Activated T-cell treated with anti-CD3 and anti-CD28 coated beads, Interleukin-2, amount 50 U/mL, for 48 hours (primary cell): ENCODE measurements at regions not wholly inside any gene's neighbourhood (a gene's known extent, or its start where the extent isn't known, plus 50 kb on each side); places are given as distances from the start of the nearest gene placed in this dataset.
"Not testable (repeated sequence)": the region's sequence is repeated elsewhere in the genome, so short reads cannot be mapped to it uniquely, and the experiment has no call there.

Experiments
- DNase-seq, 2 experiments: peaks; one replicate each; pipeline ENCODE4 v3.0.0-alpha.2; 2020

DNA sequence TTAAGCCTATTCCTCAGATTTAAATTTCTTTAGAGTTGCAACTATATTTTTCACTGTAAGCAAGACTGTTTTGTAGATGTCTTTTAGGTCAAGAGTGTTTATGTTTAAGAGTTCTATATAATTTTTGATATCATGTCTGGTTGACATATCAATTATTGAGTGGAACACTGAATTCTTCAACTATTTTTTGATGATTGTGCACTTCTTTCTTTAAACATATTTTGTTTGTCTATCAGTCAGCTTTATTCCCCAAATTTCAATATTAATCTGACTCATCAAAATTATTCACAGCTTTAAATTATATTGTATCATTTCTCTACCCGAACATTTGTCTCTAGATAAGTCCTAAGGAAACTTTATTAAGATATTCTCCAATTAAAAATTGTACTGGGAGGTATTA is 933.6 kb upstream of the ROBO1 start:
- DNase-seq, result no peak

DNA sequence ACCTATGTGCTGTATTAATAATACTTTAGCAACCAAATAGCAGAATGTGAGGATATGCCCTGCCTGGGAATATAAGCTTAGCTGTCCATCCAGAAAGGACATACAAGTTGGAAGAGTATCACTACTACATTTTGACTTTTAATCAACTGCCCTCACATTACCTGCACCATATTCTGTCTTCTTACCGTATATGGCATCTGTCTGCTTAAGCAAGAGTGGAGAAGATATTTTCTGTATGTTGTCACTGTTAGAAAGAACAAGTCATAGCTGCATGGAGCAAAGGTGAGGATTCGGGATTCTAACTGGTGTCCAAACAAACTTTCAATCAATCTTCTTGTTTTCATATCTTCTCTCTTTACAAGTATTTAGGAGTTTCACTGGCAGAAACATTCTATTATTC is 929.5 kb upstream of the ROBO1 start:
- DNase-seq, result no peak

DNA sequence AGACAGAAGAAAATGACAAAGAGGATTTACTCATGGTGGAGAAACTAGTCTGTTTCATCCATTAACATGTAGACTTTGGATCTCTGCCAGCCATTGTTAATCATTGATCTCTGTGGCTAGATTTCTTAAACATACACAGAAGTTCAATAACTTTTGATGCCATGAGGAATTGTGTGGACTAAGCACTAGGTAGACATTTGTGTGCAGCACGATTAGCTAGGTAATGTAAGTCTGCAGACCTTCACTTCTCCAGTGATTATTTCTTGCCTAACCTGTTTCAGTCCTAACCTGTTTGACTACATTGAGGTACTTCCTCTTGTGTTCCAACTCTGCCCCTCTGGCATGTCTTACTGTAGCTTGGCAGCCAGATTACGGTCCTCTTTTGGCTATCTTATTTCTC is 928.5 kb upstream of the ROBO1 start:
- DNase-seq, result no peak

DNA sequence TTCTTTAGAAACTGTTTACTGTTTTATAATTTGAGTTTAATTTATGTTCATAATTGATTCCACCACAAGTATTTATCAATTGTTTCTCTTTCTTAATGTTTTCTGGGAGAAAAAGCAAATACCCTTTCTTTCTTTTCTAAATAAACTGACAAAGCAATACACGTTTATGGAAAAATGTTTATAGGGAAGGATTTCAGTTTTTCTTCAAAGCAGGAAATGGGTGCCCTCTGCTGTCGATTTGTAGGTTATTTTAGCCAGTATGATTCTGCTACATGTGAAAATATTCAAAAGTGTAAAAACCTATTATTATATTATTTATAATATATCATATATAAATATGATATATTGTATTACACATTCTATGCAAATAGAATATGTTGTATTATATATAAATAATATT is 921.0 kb upstream of the ROBO1 start:
- DNase-seq, result no peak

DNA sequence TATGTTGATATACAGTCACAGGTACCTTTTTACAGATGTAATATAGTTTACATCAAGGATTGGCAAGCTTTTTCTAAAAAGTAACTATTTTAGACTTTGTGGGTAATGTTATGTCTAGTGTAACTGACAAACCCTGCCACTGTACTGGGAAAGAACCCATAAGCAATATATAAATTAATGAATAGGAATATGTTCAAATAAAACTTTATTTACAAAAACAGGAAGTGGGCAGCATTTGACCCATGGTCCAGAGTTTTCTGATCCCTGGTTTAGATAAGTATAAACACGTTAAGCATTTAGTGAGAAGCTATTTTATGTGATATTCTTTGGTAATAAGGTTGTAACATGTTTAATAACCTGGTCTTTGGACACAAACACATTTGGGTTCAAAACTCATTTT is 915.2 kb upstream of the ROBO1 start:
- DNase-seq, result no peak

DNA sequence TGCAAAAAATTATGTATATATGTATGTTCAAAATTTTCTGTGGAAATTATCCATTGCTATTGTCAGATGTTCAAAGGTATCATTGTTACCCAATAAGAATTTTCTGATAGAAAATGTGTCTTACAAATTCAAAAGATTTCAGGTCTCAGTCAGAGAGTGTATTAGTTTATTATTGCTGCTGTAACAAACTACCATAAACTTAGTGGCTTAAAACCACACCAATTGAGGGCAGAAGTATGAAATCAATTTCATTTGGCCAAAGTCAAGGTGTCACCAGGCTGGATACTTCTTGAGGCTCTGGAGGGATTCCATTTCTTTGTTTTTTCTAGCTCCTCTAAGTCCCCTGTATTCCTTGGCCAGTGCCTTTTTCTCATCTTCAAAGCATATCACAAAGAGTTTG is 914.4 kb upstream of the ROBO1 start:
- no peak for DNase-seq

DNA sequence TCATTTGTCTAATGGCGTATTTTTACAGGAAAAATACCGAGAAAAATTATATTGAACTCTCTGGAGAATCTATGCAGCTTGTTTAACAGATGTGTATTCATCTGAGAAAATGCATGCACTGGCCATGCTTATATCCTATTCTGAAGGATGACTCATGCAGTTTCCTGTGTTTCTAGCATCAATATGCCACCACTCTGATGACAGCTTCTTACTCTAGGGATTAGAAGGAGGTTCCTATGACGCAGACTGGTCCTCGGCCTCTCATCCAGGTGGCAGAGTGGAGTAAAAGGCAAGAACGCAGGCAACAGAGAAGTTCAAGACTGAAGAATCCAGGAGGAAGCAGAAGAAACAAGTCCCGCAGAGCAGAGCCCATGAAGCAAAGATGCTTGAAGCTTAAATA is 910.0 kb upstream of the ROBO1 start:
- DNase-seq, result no peak

DNA sequence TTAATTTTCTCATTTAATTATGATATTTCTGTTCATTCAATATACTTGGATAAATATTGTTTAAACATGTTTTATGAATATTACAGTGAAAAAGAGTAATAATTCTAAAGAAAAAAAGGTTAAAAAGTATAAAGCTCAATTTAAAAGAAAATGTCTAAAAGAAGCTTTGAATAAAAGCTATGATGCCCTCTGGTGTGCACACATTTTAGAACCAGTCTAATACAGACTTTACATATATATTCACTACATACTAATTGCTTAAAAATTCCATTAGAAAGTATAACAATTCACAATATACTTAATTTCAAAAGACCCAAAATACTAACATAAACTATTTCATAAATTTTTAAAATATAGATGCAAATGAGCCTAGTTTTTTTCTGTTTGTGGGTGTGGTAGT is 909.1 kb upstream of the ROBO1 start:
- DNase-seq, result no peak

DNA sequence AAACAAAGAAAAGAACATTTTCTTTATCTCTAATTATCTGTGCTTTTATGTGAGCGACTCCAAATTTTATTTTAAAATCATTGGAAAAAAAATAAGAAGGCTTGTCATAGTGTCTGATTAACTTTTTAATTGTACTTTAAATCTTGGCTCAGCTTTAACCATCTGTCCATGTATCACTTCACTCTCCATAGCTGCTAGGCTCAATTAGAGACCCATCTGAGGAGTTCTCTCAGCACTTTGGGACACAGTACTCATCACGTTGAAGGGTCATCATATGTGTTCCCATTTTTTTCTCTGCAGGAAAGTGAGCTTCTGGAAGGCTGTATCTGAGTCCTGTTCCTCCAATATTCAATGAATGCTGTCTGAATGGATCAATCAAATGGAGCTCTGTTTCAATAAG is 908.5 kb upstream of the ROBO1 start:
- DNase-seq, result no peak

DNA sequence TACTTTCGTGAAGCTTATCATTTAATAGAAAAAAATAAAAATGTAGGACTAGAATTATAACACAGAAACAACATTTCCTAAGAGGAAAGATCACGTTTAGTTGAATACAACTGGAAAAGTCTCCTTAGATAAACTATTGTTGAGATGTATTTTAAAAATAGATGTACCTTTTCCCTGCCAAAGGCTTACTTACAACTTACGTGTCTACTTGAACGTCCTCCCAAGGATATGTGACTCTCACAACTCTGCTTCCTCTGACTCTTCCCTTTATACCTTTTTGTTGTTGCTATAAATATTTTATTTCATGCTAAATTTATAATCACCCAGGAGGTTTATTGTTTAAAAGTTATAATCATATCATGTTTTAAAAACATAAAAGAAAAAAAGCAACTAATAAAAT is 908.0 kb upstream of the ROBO1 start:
- no peak for DNase-seq

DNA sequence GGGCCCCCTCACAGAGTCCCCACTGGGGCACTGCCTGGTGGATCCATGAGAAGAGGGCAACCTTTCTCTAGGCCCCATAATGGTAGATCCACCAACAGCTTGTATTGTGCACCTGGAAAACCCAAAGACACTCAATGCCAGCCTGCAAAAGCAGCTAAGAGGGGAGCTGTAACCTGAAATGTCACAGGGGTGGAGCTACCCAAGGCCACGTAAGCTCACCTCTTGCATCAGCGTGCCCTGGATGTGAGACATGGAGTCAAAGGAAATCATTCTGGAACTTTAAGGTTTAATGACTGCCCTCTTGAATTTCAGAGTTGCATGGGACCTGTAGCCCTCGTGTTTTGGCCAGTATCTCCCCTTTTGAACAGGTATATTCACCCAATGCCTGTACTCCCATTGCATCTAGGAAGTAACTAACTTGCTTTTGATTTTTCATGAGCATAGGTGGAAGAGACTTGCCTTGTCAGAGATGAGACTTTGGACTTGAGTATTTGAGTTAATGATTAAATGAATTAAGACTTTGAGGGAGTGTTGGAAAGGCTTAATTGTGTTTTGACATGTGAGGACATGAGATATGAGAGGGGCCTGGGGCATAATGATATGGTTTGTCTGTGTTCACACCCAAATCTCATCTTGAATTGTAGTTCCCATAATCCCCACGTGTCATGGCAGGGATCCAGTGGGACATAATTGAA is 900.9 kb upstream of the ROBO1 start:
- no peak for DNase-seq

DNA sequence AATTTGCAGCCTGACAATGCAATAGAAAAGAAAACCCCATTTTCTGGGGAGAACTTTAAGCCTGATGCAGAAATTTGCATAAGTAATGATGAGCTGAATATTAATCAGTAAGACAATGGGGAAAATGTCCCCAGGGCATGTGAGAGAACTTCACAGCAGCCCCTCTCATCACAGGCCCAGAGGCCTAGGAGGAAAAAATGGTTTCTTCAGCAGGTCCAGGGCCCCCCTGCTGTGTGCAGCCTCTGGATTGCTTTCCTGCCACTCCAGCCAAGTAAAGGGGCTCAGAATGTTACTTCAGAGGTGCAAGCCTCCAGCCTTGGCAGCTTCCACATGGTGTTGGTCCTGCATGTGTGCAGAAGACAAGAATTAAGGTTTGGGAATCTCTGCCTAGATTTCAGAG is 900.3 kb upstream of the ROBO1 start:
- DNase-seq, result no peak

DNA sequence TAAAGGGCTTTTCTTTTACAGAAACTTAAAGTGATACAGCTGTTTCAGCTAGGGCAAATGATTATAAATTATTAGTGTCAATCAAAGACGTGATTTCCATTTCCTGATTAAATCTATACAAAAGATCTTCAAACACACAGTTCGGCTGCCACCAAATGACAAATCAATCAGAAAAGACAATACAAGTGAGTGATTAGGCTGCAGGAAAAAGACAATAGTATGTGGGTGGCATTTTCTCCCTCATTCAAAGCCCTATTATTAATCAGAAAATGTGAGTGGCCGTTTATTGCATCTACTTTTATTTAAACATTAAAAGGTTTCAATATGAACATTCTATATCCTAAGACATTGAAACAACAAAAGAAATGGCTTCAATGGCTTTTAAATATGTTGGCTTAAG is 895.6 kb upstream of the ROBO1 start:
- no peak for DNase-seq

DNA sequence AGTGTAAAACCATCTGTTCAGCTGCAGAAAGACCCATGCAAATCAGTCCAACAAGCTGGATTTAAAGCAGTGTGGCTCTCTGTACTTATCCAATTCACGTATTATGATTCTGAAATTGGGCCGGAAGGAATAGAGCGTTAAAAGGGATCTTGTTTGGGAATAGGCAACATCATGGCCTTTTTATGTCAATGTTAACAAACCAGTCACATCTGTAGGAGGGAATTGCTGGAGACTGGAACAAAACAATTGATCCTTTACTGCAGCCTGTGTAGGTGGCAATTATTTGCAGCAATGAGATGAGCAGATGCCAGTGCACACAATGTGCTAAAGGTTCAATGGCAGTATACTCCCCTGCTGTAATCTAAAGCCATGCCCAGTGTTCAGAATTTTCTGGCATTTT is 887.4 kb upstream of the ROBO1 start:
- DNase-seq, result no peak

DNA sequence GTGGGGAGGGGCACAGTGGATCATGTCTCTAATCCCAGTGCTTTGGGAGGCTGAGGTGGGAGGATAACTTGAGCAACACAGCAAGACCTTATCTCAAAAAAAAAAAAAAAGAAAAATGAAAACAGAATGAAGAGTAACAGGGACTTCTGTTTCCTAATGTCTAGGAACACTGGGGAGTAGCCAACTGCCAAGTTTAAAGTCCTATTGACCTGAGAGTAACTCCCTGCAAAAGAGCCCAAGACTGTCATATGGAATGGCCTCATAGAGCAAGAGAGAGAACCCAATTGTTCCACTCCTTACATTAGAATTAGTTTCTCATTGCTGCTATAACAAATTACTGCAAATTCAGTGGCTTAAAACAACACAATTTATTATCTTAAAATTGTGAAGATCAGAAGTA is 881.4 kb upstream of the ROBO1 start:
- no peak for DNase-seq

DNA sequence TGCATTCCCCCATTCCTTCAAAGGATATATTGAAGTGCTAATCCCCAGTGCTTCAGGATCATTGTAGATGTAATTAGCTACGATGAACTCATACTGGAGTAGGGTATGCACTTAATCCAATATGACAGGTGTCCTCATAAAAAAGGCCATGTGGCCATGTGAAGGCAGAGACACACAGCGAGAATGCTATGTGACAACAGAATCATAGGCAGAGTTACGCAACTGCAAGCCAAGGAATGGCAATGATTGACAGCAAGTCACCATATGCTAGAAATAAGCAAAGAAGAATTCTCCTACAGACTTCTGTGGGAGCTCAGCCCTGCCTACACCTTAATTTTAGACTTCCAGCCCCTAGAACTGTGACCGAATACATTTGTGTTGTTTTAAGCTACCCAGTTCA is 875.6 kb upstream of the ROBO1 start:
- DNase-seq, result no peak

DNA sequence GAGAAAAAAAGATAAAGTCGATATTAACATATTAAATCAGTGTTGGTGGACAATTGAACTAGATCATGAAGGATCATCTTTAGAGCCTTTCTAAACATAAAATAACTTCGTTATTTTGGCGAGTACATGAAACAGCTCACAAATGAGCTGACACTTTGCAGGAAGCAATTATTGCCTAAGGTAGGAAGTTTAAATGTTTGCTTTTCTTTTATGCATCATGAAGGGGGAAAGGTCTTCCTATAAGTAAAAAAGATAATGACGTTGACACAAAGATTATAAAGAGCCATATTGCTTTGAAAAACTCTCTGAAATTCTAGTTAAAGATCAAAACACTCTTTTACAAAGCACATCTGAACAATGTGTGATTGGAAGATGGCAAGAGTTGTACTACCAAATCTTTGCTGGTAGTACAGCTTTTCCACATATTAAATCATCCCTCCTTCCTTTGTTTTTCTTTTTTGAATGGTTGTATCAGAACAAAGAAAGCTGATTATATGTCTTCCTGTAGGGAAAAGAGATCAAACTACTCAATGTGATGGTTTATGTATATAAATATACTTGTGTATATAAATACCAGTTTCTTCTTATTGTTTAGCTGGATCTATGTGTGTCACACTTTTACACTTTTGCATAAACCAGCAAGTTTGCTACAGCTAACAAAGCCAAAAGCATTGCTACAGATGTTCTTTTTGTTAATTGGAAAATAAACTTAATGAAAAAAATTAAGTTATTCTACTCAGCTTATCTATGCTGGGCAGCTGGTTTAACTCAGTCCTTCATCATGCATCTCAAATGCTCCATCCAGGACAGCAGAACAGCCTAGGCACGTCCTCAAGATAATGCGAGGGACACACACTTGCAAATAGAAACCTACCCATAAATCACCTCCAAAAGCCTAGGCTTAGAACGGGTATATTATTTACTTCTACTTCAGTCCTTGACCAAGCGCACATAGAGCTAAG is 850.8 kb upstream of the ROBO1 start:
- no peak for DNase-seq

DNA sequence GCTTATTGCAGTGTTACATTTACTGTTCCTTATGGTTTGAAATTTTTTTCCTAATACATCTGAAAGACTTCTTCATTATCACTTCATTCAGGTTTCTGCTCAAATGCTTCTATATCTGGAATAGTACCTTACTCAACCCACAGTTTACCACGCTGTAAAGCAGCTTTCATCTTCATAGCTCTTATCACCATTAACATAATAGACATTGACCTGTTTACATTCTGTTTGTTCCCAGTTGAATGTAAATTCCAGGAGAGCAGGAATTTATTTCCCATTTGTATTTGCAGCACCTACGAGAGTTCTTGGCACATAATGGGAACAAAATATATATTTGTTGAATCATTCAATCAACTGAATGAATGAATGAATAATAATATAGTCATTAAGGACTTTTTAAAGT is 844.6 kb upstream of the ROBO1 start:
- no peak for DNase-seq

DNA sequence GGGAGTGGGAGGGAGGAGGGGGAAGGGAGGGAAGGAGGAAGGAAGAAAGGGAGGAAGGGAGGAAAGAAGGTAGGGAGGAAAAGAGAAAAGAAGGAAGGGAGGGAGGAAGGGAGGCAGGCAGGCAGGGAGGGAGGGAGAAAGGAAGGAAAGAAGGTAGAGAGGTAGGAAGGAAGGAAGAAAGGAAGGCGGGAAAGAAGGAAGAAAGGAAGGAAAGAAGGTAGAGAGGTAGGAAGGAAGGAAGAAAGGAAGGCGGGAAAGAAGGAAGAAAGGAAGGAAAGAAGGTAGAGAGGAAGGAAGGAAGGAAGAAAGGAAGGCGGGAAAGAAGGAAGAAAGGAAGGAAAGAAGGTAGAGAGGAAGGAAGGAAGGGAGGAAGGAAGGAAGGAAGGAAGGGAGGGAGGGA is 840.3 kb upstream of the ROBO1 start:
- DNase-seq, result not testable (repeated sequence)

DNA sequence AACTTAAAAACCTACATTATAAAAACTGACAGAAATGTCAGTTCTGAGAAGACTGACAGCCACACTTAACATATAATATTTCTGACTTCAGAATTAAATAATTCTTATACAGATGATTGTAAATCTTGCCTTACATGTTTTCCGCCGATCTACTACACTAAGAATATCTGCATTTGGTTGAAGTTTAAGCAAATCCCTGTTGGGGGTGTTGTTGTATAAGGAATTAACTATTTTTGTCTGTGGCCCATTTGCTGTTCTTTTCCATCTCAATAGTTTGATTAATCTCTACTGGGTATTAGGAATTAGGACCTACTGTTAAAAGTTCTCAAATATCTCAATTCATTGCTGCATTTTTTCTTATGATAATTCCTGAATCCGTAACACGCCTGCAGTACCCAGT is 838.3 kb upstream of the ROBO1 start:
- no peak for DNase-seq

DNA sequence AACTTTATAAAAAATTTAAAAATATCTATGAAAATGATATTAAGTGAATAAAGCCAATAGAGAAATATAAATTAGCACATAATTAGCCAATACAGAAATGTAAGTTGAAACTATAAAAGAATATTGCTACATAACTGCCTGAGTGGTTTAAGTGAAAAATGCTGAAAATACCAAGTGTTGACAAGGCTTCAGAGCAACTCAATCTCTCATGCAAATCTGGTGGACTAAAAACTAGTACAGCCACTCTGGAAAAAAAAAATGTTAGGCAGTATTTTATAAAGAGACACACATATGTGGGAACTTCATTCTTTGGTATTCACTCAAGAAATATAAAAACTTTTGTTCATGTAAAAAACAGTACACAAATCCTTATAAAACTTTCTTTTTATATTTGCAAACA is 833.7 kb upstream of the ROBO1 start:
- no peak for DNase-seq

DNA sequence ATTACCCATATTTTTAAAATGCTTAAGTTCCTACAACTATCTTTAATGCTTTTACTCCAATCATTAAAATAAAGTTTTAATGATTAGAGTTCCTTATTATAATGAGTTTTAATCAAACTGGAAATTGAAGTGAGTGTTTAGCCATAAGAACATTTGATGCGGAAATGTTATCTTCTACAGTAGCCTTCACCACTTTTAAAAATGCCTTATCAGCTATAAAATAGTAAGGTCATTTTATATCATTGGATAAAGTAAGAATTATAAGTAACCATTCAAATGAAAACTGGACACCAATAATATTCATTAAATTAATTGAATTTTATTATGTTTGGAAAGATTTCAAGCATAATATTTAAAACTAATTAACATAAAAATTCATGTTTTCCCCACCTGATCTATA is 825.0 kb upstream of the ROBO1 start:
- DNase-seq, result no peak

DNA sequence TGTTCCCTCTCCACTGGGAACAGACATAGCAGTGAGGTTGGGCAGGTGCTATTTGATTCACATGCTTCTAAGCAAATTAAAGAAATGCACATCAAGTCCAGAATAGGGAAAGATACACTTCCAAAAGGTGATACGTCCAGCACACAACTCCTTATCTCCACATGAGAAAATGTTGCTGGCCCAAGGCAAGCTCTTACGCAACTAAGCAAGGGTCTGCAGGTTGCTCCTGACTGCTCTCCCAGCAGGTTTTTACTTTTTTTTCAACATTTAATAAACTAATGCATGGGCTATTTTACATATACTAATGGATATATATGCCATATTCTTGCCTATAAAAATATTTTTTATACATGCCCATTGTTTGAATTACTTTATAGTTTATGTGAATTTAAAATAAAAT is 818.5 kb upstream of the ROBO1 start:
- no peak for DNase-seq

DNA sequence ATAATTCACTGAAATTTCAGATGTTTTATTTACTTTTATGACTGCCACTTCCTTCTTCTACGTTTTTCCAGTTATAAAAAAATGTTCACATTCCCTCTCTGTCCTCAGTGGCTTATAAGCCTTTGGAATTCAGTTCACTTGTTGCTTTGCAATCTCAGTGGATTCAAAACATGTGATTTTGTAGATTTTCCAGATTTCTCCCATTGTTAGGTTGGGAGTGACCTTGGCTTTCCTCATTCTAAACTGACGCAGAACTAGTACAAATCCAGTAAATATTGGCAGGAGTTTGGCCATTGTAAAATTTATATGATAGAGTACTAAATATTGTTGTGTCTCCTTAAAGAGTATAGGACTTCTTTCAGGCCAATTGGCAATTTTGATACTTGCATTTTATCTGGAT is 812.3 kb upstream of the ROBO1 start:
- DNase-seq, result no peak

DNA sequence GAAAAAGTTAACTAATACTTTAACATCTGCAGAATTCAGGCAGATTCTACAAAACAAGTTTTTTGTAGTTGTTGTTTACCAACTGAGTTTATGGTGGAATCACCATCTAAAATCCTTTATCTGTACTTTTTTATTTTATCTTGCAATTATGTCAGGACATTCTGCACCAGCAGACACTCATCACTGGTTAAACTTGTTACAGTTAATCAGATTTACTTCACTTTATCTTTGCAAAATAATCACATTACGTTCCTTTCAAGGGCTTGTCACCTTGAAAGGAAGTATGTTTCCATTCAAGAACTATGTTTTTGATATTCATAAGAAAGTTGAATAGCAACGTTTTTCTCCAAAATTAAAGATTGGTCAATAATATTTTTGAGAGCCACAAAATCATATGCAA is 796.6 kb upstream of the ROBO1 start:
- DNase-seq, result no peak
